Caco-2 (cell line): ENCODE measurements at regions not wholly inside any gene's neighbourhood (a gene's known extent, or its start where the extent isn't known, plus 50 kb on each side); places are given as distances from the start of the nearest gene placed in this dataset.

Experiments
- BruUV-seq: library from RNA; stranded (reverse); fragments of 400-500 nt; replicated peaks from 2 replicates; lab custom pipeline; 2021; lab: Mats Ljungman, UMichigan
- CTCF ChIA-PET: fragments of 300-600 bp; sonication (Branson Sonifier 250); formaldehyde crosslinking; loops from one replicate; lab custom pipeline; 2022; ENCODE audit warnings: antibody characterized with exemption; lab: Charles Lee
- POLR2A ChIA-PET: fragments of 300-600 bp; sonication (Branson Sonifier 250); formaldehyde crosslinking; loops from one replicate; lab custom pipeline; 2022; ENCODE audit warnings: antibody characterized with exemption; lab: Charles Lee
- DNase-seq, 2 experiments: peaks; one replicate each; pipeline versions ENCODE4 v3.0.0 to v3.0.0-alpha.2; 2020 to 2022
- H3K27me3 ChIP-seq: replicated peaks from 2 replicates; pipeline ENCODE4 v1.6.0; 2011; ENCODE audit warnings: low read length; ENCODE audit not compliant: control insufficient read depth, insufficient read depth
- H3K36me3 ChIP-seq: 2 replicates; pipeline ENCODE4 v1.5.1; 2011; ENCODE audit warnings: low read length; ENCODE audit not compliant: control insufficient read depth, insufficient read depth
- H3K4me1 ChIP-seq: fragments of 250-450 bp; sonication (Bioruptor Pico); 2 replicates; pipeline ENCODE4 v1.5.1; 2020; ENCODE audit warnings: mild to moderate bottlenecking
- H3K4me3 ChIP-seq: 2 replicates; pipeline ENCODE4 v1.5.1; 2011; ENCODE audit warnings: low read depth, mild to moderate bottlenecking, control low read depth, low read length
- H3K9me3 ChIP-seq: fragments of 250-450 bp; sonication (Bioruptor Pico); 2 replicates; pipeline ENCODE4 v1.5.1; 2020; ENCODE audit warnings: mild to moderate bottlenecking, moderate library complexity
- H3K27ac Mint-ChIP-seq: one replicate; pipeline ENCODE4 v1.8.0; 2022; ENCODE audit warnings: mixed read lengths; ENCODE audit not compliant: unreplicated experiment
- H3K27me3 Mint-ChIP-seq: one replicate; pipeline ENCODE4 v1.8.0; 2022; ENCODE audit warnings: mixed read lengths; ENCODE audit not compliant: insufficient read depth, unreplicated experiment
- H3K36me3 Mint-ChIP-seq: one replicate; pipeline ENCODE4 v1.8.0; 2022; ENCODE audit warnings: mild to moderate bottlenecking, mixed read lengths; ENCODE audit not compliant: insufficient read depth, unreplicated experiment
- H3K4me1 Mint-ChIP-seq: one replicate; pipeline ENCODE4 v1.8.0; 2022; ENCODE audit warnings: low read depth, mixed read lengths; ENCODE audit not compliant: unreplicated experiment
- H3K4me3 Mint-ChIP-seq: one replicate; pipeline ENCODE4 v1.8.0; 2022; ENCODE audit warnings: mild to moderate bottlenecking, moderate library complexity, mixed read lengths; ENCODE audit not compliant: unreplicated experiment
- H3K9me3 Mint-ChIP-seq: one replicate; pipeline ENCODE4 v1.8.0; 2022; ENCODE audit warnings: mixed read lengths; ENCODE audit not compliant: unreplicated experiment
- CTCF ChIP-seq, 2 experiments: fragments of 200-600 bp in 1 of 2; IDR thresholded peaks; 1 replicate in 1 of 2; 2 replicates in 1 of 2; pipeline versions ENCODE4 v1.5.1 to v1.8.0; 2011 to 2022; ENCODE audit warnings: antibody characterized with exemption in 1 of 2, control low read depth in 1 of 2, inconsistent platforms in 1 of 2, low read depth in 1 of 2, low read length in 1 of 2, mild to moderate bottlenecking in 1 of 2, moderate library complexity in 1 of 2; ENCODE audit not compliant: insufficient read depth in 1 of 2, severe bottlenecking in 1 of 2, unreplicated experiment in 1 of 2
- intact Hi-C: fragments of 100-400 bp; cut with micrococcal nuclease; formaldehyde crosslinking; loops from one replicate; pipeline ENCODE4 v1.10.0; 2022; ENCODE audit not compliant: unreplicated experiment

DNA sequence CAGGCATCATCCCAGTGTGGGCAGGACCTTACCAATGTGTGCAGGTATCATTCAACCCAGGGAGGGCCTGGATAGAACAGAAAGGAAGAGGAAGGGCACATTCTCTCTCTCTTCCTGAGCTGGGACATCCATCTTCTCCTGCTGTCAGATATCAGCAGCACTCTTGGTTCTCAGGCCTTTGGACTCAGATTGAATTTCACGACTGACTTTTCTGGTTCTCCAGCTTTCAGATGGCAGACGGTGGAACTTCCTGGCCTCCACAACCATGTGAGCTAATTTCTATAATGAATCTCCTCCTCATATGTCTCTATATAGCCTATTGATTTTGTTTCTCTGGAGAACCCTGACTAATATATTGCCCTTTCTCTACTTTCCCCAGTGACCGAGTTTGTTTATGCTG, 77.3 kb downstream of the OLFM4 start:
- Histone ChIP-seq H3K4me3 (no peak overlapping the region), H3K9me3 (no peaks in the 10 kb centered on the region), H3K36me3 (no peaks in the 10 kb centered on the region), H3K27me3 (no peaks in the 10 kb centered on the region), H3K4me1 (peaks cover 5% of the 10 kb centered on the region)
- Mint-ChIP-seq H3K9me3 (no peaks in the 10 kb centered on the region), H3K27me3 (peaks cover 2% of the 10 kb centered on the region), H3K4me3 (no peak overlapping the region), H3K27ac (no peak overlapping the region), H3K4me1 (no peaks in the 10 kb centered on the region), H3K36me3 (no peaks in the 10 kb centered on the region)
- no peak for TF ChIP-seq CTCF (IDR thresholded peaks at IDR 0.05; ENCODE audit: insufficient read depth in 1 of 2, low read depth in 1 of 2, low read length in 1 of 2, severe bottlenecking in 1 of 2, unreplicated experiment in 1 of 2)
- ChIA-PET POLR2A (no interaction called here), CTCF (no interaction called here)
- DNase-seq, result peak in 1 of 2 experiments; percentile 17
- no TSS peak for BruUV-seq
- intact Hi-C loops, result no loop called here

DNA sequence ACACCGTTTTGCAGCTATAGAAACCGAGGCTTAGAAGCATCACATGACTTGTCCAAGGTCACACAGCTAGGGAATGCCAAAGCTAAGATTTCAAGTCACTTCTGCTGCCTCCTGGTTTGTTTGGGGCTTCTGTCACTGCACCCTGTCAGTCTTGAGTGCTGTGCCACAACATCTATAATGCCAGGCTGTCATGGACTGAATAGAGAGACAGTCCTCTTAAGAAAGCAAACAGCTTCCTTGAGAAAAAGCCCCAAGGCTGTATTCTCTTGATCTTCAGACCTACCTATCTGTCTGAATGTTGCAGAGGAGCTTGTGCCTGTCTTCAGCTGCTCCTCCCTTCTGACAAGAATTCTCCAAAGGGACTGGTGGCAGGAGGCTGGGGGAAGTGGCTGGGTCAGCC, 81.6 kb downstream of the OLFM4 start:
- no peak for DNase-seq
- no peak for TF ChIP-seq CTCF (IDR thresholded peaks at IDR 0.05; ENCODE audit: insufficient read depth in 1 of 2, low read depth in 1 of 2, low read length in 1 of 2, severe bottlenecking in 1 of 2, unreplicated experiment in 1 of 2)
- intact Hi-C loops, result no loop called here
- Mint-ChIP-seq H3K4me3 (no peak overlapping the region), H3K27ac (no peak overlapping the region), H3K9me3 (no peaks in the 10 kb centered on the region), H3K4me1 (no peaks in the 10 kb centered on the region), H3K36me3 (no peaks in the 10 kb centered on the region), H3K27me3 (peaks cover 2% of the 10 kb centered on the region)
- no peaks in the 10 kb centered on the region for H3K4me1 ChIP-seq
- no peaks in the 10 kb centered on the region for H3K36me3 ChIP-seq
- BruUV-seq, result no TSS peak
- no peaks in the 10 kb centered on the region for H3K27me3 ChIP-seq
- no peaks in the 10 kb centered on the region for H3K9me3 ChIP-seq
- CTCF ChIA-PET, result no interaction called here
- no peak overlapping the region for H3K4me3 ChIP-seq
- POLR2A ChIA-PET, result no interaction called here

DNA sequence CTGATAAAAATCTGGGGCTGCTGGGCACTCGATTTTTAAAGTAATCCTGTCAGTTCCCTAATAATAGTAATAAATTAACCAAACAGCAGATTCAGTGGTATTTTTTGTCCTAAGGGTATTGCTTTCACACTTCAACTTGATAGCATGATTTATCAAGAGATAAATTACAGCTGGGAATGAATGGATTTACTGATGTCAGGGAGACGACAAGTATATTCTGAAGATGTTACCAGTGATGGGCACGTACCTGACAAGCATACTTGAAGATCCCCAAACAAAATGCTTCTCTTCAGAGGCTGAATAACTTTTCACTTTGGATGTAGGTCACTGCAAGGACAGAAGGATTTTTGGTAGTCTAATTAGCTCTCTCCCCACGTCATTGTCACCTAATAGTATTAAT, 82.0 kb downstream of the OLFM4 start:
- H3K4me3 ChIP-seq, result no peak overlapping the region
- BruUV-seq, result no TSS peak
- no peaks in the 10 kb centered on the region for H3K36me3 ChIP-seq
- POLR2A ChIA-PET, result no interaction called here
- CTCF ChIA-PET, result no interaction called here
- no peak for DNase-seq
- H3K27ac Mint-ChIP-seq, result no peak overlapping the region
- no peaks in the 10 kb centered on the region for H3K9me3 ChIP-seq
- peaks cover 2% of the 10 kb centered on the region for H3K27me3 Mint-ChIP-seq
- H3K9me3 Mint-ChIP-seq, result no peaks in the 10 kb centered on the region
- intact Hi-C loops, result no loop called here
- no peaks in the 10 kb centered on the region for H3K4me1 Mint-ChIP-seq
- no peak for TF ChIP-seq CTCF (IDR thresholded peaks at IDR 0.05; ENCODE audit: insufficient read depth in 1 of 2, low read depth in 1 of 2, low read length in 1 of 2, severe bottlenecking in 1 of 2, unreplicated experiment in 1 of 2)
- H3K36me3 Mint-ChIP-seq, result no peaks in the 10 kb centered on the region
- no peaks in the 10 kb centered on the region for H3K27me3 ChIP-seq
- no peak overlapping the region for H3K4me3 Mint-ChIP-seq
- H3K4me1 ChIP-seq, result no peaks in the 10 kb centered on the region
